WTC11 (cell line): ENCODE measurements at regions not wholly inside any gene's neighbourhood (a gene's known extent, or its start where the extent isn't known, plus 50 kb on each side); places are given as distances from the start of the nearest gene placed in this dataset.

Experiments
- ATAC-seq: fragments of 200-7000 bp; cut with Tn5 transposase; 2 replicates; pipeline ENCODE4 v1.10.0; 2021; ENCODE audit warnings: mild to moderate bottlenecking, moderate library complexity
- CTCF ChIA-PET: fragments of 300-600 bp; sonication (Branson Sonifier 250); formaldehyde crosslinking; loops from one replicate; lab custom pipeline; 2021; ENCODE audit warnings: antibody characterized with exemption; lab: Charles Lee
- POLR2A ChIA-PET: fragments of 350-600 bp; sonication (Branson Sonifier 250); formaldehyde crosslinking; loops from one replicate; lab custom pipeline; 2021; ENCODE audit warnings: antibody characterized with exemption; lab: Charles Lee
- DNase-seq: peaks from one replicate; pipeline ENCODE4 v3.0.0; 2021; ENCODE audit warnings: low spot score
- H3K27ac Mint-ChIP-seq: 2 replicates; pipeline ENCODE4 v1.8.0; 2021; ENCODE audit warnings: mixed read lengths
- H3K27me3 Mint-ChIP-seq: 2 replicates; pipeline ENCODE4 v1.8.0; 2021; ENCODE audit warnings: low read depth, mild to moderate bottlenecking, moderate library complexity, mixed read lengths
- H3K36me3 Mint-ChIP-seq: 2 replicates; pipeline ENCODE4 v1.8.0; 2021; ENCODE audit warnings: mixed read lengths
- H3K4me1 Mint-ChIP-seq: 2 replicates; pipeline ENCODE4 v1.8.0; 2022; ENCODE audit warnings: mixed read lengths
- H3K4me3 Mint-ChIP-seq: 2 replicates; pipeline ENCODE4 v1.8.0; 2021; ENCODE audit warnings: mild to moderate bottlenecking, moderate library complexity, mixed read lengths
- H3K9me3 Mint-ChIP-seq: 2 replicates; pipeline ENCODE4 v1.8.0; 2021; ENCODE audit warnings: mixed read lengths
- CREB1 ChIP-seq: sonication (generic); formaldehyde crosslinking; IDR thresholded peaks from 2 replicates; pipeline ENCODE4 v1.8.0; 2023; ENCODE audit warnings: mild to moderate bottlenecking, missing genetic modification reagents
- FOXK1 ChIP-seq: sonication (generic); formaldehyde crosslinking; IDR thresholded peaks from 2 replicates; pipeline ENCODE4 v1.8.0; 2022; ENCODE audit warnings: mild to moderate bottlenecking, moderate library complexity, missing genetic modification reagents
- FOXP4 ChIP-seq: sonication (generic); formaldehyde crosslinking; IDR thresholded peaks from 2 replicates; pipeline ENCODE4 v1.8.0; 2022; ENCODE audit warnings: mild to moderate bottlenecking, missing genetic modification reagents
- HMGXB4 ChIP-seq: sonication (generic); formaldehyde crosslinking; IDR thresholded peaks from 2 replicates; pipeline ENCODE4 v1.8.1; 2023; ENCODE audit warnings: mild to moderate bottlenecking, moderate library complexity, missing genetic modification reagents
- IRF2 ChIP-seq: sonication (generic); formaldehyde crosslinking; IDR thresholded peaks from 2 replicates; pipeline ENCODE4 v1.8.0; 2022; ENCODE audit warnings: low read depth, missing genetic modification reagents, borderline replicate concordance
- KAT7 ChIP-seq: sonication (generic); formaldehyde crosslinking; IDR thresholded peaks from 2 replicates; pipeline ENCODE4 v1.8.1; 2023; ENCODE audit warnings: missing genetic modification reagents, mild to moderate bottlenecking, borderline replicate concordance
- MYBL2 ChIP-seq: sonication (generic); formaldehyde crosslinking; IDR thresholded peaks from 2 replicates; pipeline ENCODE4 v1.8.1; 2023; ENCODE audit warnings: mild to moderate bottlenecking, moderate library complexity, missing genetic modification reagents
- NFATC4 ChIP-seq: fragments of 250-450 bp; sonication (Bioruptor Pico); IDR thresholded peaks from 2 replicates; pipeline ENCODE4 v1.9.0; 2021; ENCODE audit warnings: mild to moderate bottlenecking
- NR1H2 ChIP-seq: sonication (generic); formaldehyde crosslinking; IDR thresholded peaks from 2 replicates; pipeline ENCODE4 v1.9.0; 2021; ENCODE audit warnings: mild to moderate bottlenecking, moderate library complexity, missing genetic modification reagents
- PRDM15 ChIP-seq: sonication (generic); formaldehyde crosslinking; IDR thresholded peaks from 2 replicates; pipeline ENCODE4 v1.8.0; 2022; ENCODE audit warnings: missing genetic modification reagents
- RELA ChIP-seq: sonication (generic); formaldehyde crosslinking; IDR thresholded peaks from 2 replicates; pipeline ENCODE4 v1.8.1; 2022; ENCODE audit warnings: missing genetic modification reagents, mild to moderate bottlenecking, borderline replicate concordance
- SMAD3 ChIP-seq: sonication (generic); formaldehyde crosslinking; IDR thresholded peaks from 2 replicates; pipeline ENCODE4 v1.8.0; 2022; ENCODE audit warnings: missing genetic modification reagents, mild to moderate bottlenecking, borderline replicate concordance
- TCF7 ChIP-seq: sonication (generic); formaldehyde crosslinking; IDR thresholded peaks from 2 replicates; pipeline ENCODE4 v1.8.0; 2022; ENCODE audit warnings: mild to moderate bottlenecking, low read depth, missing genetic modification reagents, moderate library complexity
- TP53 ChIP-seq: sonication (generic); formaldehyde crosslinking; IDR thresholded peaks from 2 replicates; pipeline ENCODE4 v1.8.1; 2023; ENCODE audit warnings: mild to moderate bottlenecking, missing genetic modification reagents
- USF2 ChIP-seq: sonication (generic); formaldehyde crosslinking; IDR thresholded peaks from 2 replicates; pipeline ENCODE4 v1.8.1; 2023; ENCODE audit warnings: mild to moderate bottlenecking, missing genetic modification reagents, moderate library complexity
- ZNF232 ChIP-seq: sonication (generic); formaldehyde crosslinking; IDR thresholded peaks from 2 replicates; pipeline ENCODE4 v1.8.0; 2022; ENCODE audit warnings: mild to moderate bottlenecking, missing genetic modification reagents
- ZNF281 ChIP-seq: sonication (generic); formaldehyde crosslinking; IDR thresholded peaks from 2 replicates; pipeline ENCODE4 v1.8.0; 2023; ENCODE audit warnings: mild to moderate bottlenecking, missing genetic modification reagents
- ZNF317 ChIP-seq: sonication (generic); formaldehyde crosslinking; IDR thresholded peaks from 2 replicates; pipeline ENCODE4 v1.8.1; 2023; ENCODE audit warnings: low read depth, mild to moderate bottlenecking, moderate library complexity, missing genetic modification reagents, borderline replicate concordance
- TF ChIP-seq, protein P1 (sequence below): sonication (generic); formaldehyde crosslinking; IDR thresholded peaks from 2 replicates; pipeline ENCODE4 v1.8.1; 2022; ENCODE audit warnings: low read depth, mild to moderate bottlenecking, moderate library complexity, missing genetic modification reagents, borderline replicate concordance
- TF ChIP-seq, protein P2 (sequence below): fragments of 250-450 bp; sonication (Bioruptor Pico); IDR thresholded peaks from 2 replicates; pipeline ENCODE4 v1.8.0; 2021; ENCODE audit warnings: mild to moderate bottlenecking
- TF ChIP-seq, protein P3 (sequence below): sonication (generic); formaldehyde crosslinking; IDR thresholded peaks from 2 replicates; pipeline ENCODE4 v1.8.1; 2022; ENCODE audit warnings: low read depth, missing genetic modification reagents, borderline replicate concordance

DNA sequence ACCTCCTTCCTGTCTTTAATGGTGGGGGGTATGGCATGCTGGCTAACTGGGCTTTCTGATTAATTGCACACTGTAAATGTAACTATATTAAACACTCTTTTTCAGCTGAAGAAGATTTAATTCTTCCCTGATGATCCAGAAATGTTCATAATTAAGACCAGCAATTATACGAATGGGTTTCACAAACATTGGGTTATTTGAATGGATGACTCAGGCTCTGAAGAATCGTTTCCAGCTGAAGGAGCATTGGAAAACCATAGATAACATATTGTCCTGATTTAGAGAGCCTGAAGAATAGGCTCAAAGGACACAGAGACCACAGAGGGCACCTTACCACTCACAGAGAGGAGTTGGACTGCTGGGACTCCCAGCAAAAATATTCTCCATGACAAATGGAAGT is 130.7 kb upstream of the SSTR4 start:
- Mint-ChIP-seq H3K4me1 (peaks cover 5% of the 10 kb centered on the region; the same call in 1 of the 2 replicates), H3K4me3 (no peak overlapping the region), H3K36me3 (no peaks in the 10 kb centered on the region), H3K27me3 (no peaks in the 10 kb centered on the region), H3K27ac (no peak overlapping the region), H3K9me3 (peaks cover 29% of the 10 kb centered on the region)
- no peak for DNase-seq
- no peak for ATAC-seq
- TF ChIP-seq TP53 (CRISPR knock-in tag) (no peak), KAT7 (CRISPR knock-in tag) (no peak), NFATC4 (no peak), PRDM15 (CRISPR knock-in tag) (no peak), FOXK1 (CRISPR knock-in tag) (no peak), RELA (CRISPR knock-in tag) (no peak), SMAD3 (no peak), ZNF281 (no peak), ZNF317 (CRISPR knock-in tag) (no peak), NR1H2 (CRISPR knock-in tag) (no peak), USF2 (CRISPR knock-in tag) (no peak)
- TF ChIP-seq, protein P1, sequence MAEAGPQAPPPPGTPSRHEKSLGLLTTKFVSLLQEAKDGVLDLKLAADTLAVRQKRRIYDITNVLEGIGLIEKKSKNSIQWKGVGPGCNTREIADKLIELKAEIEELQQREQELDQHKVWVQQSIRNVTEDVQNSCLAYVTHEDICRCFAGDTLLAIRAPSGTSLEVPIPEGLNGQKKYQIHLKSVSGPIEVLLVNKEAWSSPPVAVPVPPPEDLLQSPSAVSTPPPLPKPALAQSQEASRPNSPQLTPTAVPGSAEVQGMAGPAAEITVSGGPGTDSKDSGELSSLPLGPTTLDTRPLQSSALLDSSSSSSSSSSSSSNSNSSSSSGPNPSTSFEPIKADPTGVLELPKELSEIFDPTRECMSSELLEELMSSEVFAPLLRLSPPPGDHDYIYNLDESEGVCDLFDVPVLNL = no peak
- TF ChIP-seq, protein P2, sequence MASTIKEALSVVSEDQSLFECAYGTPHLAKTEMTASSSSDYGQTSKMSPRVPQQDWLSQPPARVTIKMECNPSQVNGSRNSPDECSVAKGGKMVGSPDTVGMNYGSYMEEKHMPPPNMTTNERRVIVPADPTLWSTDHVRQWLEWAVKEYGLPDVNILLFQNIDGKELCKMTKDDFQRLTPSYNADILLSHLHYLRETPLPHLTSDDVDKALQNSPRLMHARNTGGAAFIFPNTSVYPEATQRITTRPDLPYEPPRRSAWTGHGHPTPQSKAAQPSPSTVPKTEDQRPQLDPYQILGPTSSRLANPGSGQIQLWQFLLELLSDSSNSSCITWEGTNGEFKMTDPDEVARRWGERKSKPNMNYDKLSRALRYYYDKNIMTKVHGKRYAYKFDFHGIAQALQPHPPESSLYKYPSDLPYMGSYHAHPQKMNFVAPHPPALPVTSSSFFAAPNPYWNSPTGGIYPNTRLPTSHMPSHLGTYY (CRISPR knock-in tag) = no peak
- TF ChIP-seq, protein P3, sequence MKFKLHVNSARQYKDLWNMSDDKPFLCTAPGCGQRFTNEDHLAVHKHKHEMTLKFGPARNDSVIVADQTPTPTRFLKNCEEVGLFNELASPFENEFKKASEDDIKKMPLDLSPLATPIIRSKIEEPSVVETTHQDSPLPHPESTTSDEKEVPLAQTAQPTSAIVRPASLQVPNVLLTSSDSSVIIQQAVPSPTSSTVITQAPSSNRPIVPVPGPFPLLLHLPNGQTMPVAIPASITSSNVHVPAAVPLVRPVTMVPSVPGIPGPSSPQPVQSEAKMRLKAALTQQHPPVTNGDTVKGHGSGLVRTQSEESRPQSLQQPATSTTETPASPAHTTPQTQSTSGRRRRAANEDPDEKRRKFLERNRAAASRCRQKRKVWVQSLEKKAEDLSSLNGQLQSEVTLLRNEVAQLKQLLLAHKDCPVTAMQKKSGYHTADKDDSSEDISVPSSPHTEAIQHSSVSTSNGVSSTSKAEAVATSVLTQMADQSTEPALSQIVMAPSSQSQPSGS = no peak
- ChIA-PET CTCF (interaction anchor here (0.6 kb wide), 1 partner anchor 212 kb away, joined by 3 read pairs; no protein-coding TSS in a partner anchor), POLR2A (no interaction called here)

DNA sequence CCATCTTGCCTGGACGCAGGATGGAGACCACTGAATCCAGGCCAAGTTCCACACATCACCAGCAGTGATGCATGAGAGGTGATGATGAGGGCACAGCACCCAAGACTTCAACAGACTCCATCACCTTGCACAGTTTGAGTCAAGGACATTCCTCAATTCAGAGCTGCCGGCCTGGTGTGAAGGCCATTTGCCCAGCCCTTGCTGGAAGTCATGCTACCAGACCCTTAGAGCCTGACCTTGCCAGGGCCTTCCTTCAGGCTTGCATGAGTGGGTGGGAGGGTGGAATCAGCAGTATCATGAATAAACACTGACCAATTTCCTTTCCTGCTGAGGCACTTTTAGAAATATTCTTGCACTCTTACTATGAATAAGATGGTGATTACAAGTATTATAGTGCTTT is 130.2 kb upstream of the SSTR4 start:
- no peak for ATAC-seq
- Mint-ChIP-seq H3K27ac (no peak overlapping the region), H3K4me1 (peaks cover 5% of the 10 kb centered on the region; the same call in 1 of the 2 replicates), H3K9me3 (peaks cover 29% of the 10 kb centered on the region), H3K4me3 (no peak overlapping the region), H3K27me3 (no peaks in the 10 kb centered on the region), H3K36me3 (no peaks in the 10 kb centered on the region)
- DNase-seq = no peak
- CTCF ChIA-PET = no interaction called here
- POLR2A ChIA-PET = no interaction called here
- TF ChIP-seq IRF2 (CRISPR knock-in tag) = no peak
- no peak for TF ChIP-seq FOXP4 (CRISPR knock-in tag)
- no peak for TF ChIP-seq TCF7 (CRISPR knock-in tag)
- TF ChIP-seq HMGXB4 (CRISPR knock-in tag) = no peak
- no peak for TF ChIP-seq ZNF232 (CRISPR knock-in tag)
- TF ChIP-seq MYBL2 = no peak
- TF ChIP-seq CREB1 (CRISPR knock-in tag) = no peak
